Activated CD4-positive, CD25-positive, alpha-beta regulatory T cell treated with anti-CD3 and anti-CD28 coated beads, Interleukin-2, amount 50 U/mL, for 24 hours (primary cell): ENCODE measurements at regions not wholly inside any gene's neighbourhood (a gene's known extent, or its start where the extent isn't known, plus 50 kb on each side); places are given as distances from the start of the nearest gene placed in this dataset.
"Not testable (repeated sequence)": the region's sequence is repeated elsewhere in the genome, so short reads cannot be mapped to it uniquely, and the experiment has no call there.

Experiments
- ATAC-seq, 2 donors: fragments of 150-1000 bp; cut with Tn5 transposase; one replicate each; pipeline ENCODE4 v1.10.0; 2021; ENCODE audit warnings: mild to moderate bottlenecking in 1 of 2, moderate library complexity in 1 of 2

DNA sequence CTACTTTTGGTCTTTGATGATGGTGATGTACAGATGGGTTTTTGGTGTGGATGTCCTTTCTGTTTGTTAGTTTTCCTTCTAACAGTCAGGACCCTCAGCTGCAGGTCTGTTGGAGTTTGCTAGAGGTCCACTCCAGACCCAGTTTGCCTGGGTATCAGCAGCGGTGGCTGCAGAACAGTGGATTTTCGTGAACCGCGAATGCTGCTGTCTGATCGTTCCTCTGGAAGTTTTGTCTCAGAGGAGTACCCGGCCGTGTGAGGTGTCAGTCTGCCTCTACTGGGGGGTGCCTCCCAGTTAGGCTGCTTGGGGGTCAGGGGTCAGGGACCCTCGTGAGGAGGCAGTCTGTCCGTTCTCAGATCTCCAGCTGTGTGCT lies 56.6 kb upstream of the TNFAIP8 start:
- not testable (repeated sequence) for ATAC-seq

GRCh38 chr5:119299615-119300310 lies 56.1 kb upstream of the TNFAIP8 start:
- peak; percentile 33 to 36 for ATAC-seq

DNA sequence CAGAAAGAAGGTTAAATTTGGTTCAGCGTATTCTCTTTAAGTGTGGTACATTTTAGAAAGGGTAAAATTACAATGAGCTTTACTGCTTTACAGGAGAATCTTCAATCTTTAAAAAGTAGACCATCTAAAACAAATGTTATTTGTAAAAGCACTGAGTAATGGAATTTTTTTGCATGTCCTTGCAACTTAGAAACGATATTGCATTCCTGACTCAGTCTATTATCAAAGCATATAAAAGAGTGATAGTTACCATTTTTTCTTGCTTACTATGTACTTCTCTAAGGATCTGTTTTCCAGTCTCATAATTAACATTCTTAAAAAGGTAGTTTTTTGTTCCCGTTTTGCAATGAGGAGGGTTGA lies 55.5 kb upstream of the TNFAIP8 start:
- peak; percentile 18 to 39 for ATAC-seq

DNA sequence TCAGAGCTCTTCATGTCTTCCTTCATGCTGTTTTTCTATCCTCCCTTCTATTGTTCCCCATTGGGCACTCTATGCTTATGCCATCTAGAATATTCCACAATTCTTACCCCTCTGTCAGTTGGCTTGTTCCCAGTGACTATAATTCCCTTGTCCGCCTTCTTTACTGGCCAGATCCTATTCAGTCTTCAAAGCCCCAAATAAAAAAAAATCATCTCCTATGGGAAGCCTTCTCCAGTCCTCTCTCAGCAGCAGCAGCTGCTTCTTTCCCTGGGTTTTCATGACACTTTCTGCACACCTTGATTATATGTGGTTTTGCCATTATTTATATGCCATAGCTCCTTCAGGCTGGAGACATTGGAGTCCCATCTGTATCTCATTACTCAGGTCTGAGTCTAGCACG lies 54.6 kb upstream of the TNFAIP8 start:
- no peak for ATAC-seq

- ATAC-seq: no peak
These were observed 53.9 kb upstream of the TNFAIP8 start for GRCh38 chr5:119301906-119302305.

- ATAC-seq: no peak
These were observed 53.4 kb upstream of the TNFAIP8 start for GRCh38 chr5:119302449-119302848.

DNA sequence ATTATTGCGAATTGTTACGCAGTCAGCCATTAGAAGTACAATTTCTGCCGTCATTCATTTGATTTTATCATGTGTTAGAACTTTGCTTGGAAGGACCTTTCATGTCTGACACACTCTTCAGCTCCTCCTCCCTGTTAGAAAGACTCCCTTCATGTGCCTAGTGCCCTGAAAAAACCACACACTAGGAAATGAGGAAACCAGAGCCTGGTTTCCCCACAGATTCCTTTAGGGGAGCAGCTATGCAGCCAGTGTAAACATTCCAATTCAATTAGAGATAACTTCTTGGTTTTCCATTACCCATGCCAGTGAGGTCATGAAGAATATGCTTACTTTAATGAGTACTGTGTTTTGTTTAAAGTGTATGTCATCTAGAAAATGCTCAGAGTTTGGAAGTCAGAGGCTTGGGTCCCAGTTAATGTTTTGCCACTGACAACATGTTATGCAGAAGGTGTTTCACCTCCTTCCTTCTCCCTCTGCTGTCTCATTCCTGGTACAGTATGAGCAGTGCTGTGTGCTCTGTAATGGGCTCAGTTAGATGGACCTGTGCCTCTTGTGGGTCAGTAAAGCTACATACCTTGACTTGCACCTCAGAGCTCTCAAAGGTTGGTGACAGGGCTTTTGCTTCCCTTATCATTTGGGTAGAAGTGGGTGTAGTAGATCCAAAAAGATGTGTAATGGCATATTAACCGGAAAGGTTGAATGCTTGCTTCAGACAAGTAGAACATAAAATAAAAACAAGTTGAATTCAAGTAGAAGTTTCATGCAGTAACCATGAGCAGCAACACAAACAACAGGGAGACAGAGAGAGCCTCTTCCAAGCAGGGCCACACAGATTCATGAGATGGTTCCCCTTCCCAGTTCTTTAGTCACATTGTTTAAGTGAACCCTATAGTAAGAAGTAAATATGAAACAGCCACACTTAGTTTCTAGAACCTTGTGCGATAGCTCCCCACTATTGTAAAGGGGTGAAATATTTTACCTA lies 52.6 kb upstream of the TNFAIP8 start:
- peak; percentile 56 to 63 for ATAC-seq

- ATAC-seq: no peak
These were observed 51.2 kb upstream of the TNFAIP8 start for GRCh38 chr5:119304439-119305211.
